Gastrocnemius medialis (tissue), 4 donors: ENCODE measurements at regions not wholly inside any gene's neighbourhood (a gene's known extent, or its start where the extent isn't known, plus 50 kb on each side); places are given as distances from the start of the nearest gene placed in this dataset.
A peak's percentile ranks its signal among the peaks of the same experiment; 100 is the strongest.

ENCODE experiments used
- ATAC-seq, 2 donors: fragments of 150-250 bp; one replicate each; pipeline ENCODE4 v1.9.1; 2016
- DNase-seq, 2 donors: peaks; one replicate each; pipeline ENCODE4 v3.0.0-alpha.2; 2019
- H3K27ac ChIP-seq, 4 donors: fragments of 200-600 bp; sonication (generic); 1 replicate in 1 of 4; 2 replicates in 3 of 4; pipeline ENCODE4 v1.5.1; 2016 to 2018; ENCODE audit warnings: mild to moderate bottlenecking in 2 of 4, moderate library complexity in 1 of 4
- H3K27me3 ChIP-seq, 3 donors: fragments of 200-600 bp; sonication (generic) in 2 of 3; 1 replicate in 1 of 3; 2 replicates in 2 of 3; pipeline versions ENCODE4 v1.5.1 to v1.6.0; 2016 to 2019; ENCODE audit warnings: mild to moderate bottlenecking in 1 of 3, moderate library complexity in 1 of 3
- H3K36me3 ChIP-seq, 2 donors: fragments of 200-600 bp; sonication (generic) in 1 of 2; one replicate each; pipeline ENCODE4 v1.5.1; 2017 to 2018
- H3K4me1 ChIP-seq, 2 donors: fragments of 200-600 bp; sonication (generic) in 1 of 2; one replicate each; pipeline ENCODE4 v1.5.1; 2016 to 2017; ENCODE audit warnings: mild to moderate bottlenecking in 2 of 2
- H3K4me3 ChIP-seq, 4 donors: fragments of 200-600 bp; sonication (generic) in 3 of 4; 1 replicate in 1 of 4; 2 replicates in 3 of 4; pipeline ENCODE4 v1.5.1; 2016 to 2019; ENCODE audit warnings: mild to moderate bottlenecking in 2 of 4
- H3K9me3 ChIP-seq, 3 donors: fragments of 200-600 bp; sonication (generic) in 2 of 3; 1 replicate in 1 of 3; 2 replicates in 2 of 3; pipeline ENCODE4 v1.5.1; 2016 to 2019
- CTCF ChIP-seq, 5 experiments: fragments of 450-650 bp in 3 of 5; fragments of 200-600 bp in 2 of 5; sonication (generic) in 2 of 5; IDR thresholded peaks in 4 of 5; conservative IDR thresholded peaks in 1 of 5; 1 replicate in 4 of 5; 2 replicates in 1 of 5; pipeline ENCODE4 v1.5.1; 2016 to 2019; ENCODE audit warnings: antibody characterized with exemption in 5 of 5, mild to moderate bottlenecking in 3 of 5, moderate library complexity in 3 of 5
- POLR2A ChIP-seq, 2 donors: fragments of 450-650 bp; IDR thresholded peaks; one replicate each; pipeline ENCODE4 v1.6.1; 2017; ENCODE audit warnings: antibody characterized with exemption in 2 of 2, mild to moderate bottlenecking in 2 of 2, moderate library complexity in 2 of 2
- in situ Hi-C, 4 donors: fragments of 200-750 bp; cut with MboI; loops; one replicate each; pipeline versions ENCODE4 v1.15.0 to v1.8.0; 2017; ENCODE audit warnings: low sequenced_read_pairs in 4 of 4
- intact Hi-C: fragments of 100-400 bp; cut with DNase I; formaldehyde crosslinking; loops from one replicate; pipeline ENCODE4 v1.15.1; 2023; ENCODE audit warnings: low total_unique reads

- ATAC-seq (no peak), DNase-seq (no peak)
- in situ Hi-C loops: no loop called here
- intact Hi-C loops: no loop called here
- TF ChIP-seq POLR2A (IDR thresholded peaks at IDR 0.05): no peak
- no peak for TF ChIP-seq CTCF (IDR thresholded peaks at IDR 0.05 in 4 of 5, conservative IDR thresholded peaks at IDR 0.05 in 1 of 5)
- H3K4me1 ChIP-seq: no peaks in the 10 kb centered on the region
- no peaks in the 10 kb centered on the region for H3K9me3 ChIP-seq
- no peak overlapping the region for H3K27ac ChIP-seq
- H3K27me3 ChIP-seq: no peaks in the 10 kb centered on the region
- H3K4me3 ChIP-seq: no peak overlapping the region
- H3K36me3 ChIP-seq: no peaks in the 10 kb centered on the region
Measured at GRCh38 chr1:244113532-244114320, 62.6 kb downstream of the ZBTB18 start.

GRCh38 chr1:244114892-244115291 lies 63.8 kb downstream of the ZBTB18 start:
- Histone ChIP-seq H3K9me3 (no peaks in the 10 kb centered on the region), H3K4me3 (no peak overlapping the region), H3K27ac (no peak overlapping the region), H3K36me3 (no peaks in the 10 kb centered on the region), H3K27me3 (no peaks in the 10 kb centered on the region), H3K4me1 (no peaks in the 10 kb centered on the region)
- no peak for ATAC-seq
- intact Hi-C loops (no loop called here), in situ Hi-C loops (no loop called here)
- TF ChIP-seq CTCF (IDR thresholded peaks at IDR 0.05 in 4 of 5, conservative IDR thresholded peaks at IDR 0.05 in 1 of 5) (no peak), POLR2A (IDR thresholded peaks at IDR 0.05) (no peak)
- DNase-seq: no peak

GRCh38 chr1:244116946-244117345 lies 65.9 kb downstream of the ZBTB18 start:
- Histone ChIP-seq H3K9me3 (no peaks in the 10 kb centered on the region), H3K4me3 (no peak overlapping the region), H3K4me1 (no peaks in the 10 kb centered on the region), H3K36me3 (no peaks in the 10 kb centered on the region), H3K27ac (no peak overlapping the region), H3K27me3 (no peaks in the 10 kb centered on the region)
- no peak for ATAC-seq
- TF ChIP-seq CTCF (IDR thresholded peaks at IDR 0.05 in 4 of 5, conservative IDR thresholded peaks at IDR 0.05 in 1 of 5) (no peak), POLR2A (IDR thresholded peaks at IDR 0.05) (no peak)
- DNase-seq: no peak
- in situ Hi-C loops: no loop called here
- intact Hi-C loops: no loop called here

GRCh38 chr1:244118109-244118761 lies 67.2 kb downstream of the ZBTB18 start:
- no peaks in the 10 kb centered on the region for H3K4me1 ChIP-seq
- no peaks in the 10 kb centered on the region for H3K36me3 ChIP-seq
- in situ Hi-C loops (no loop called here), intact Hi-C loops (no loop called here)
- ATAC-seq (peak in 1 of 2 donors; percentile 21), DNase-seq (no peak)
- H3K9me3 ChIP-seq: no peaks in the 10 kb centered on the region
- H3K27me3 ChIP-seq: no peaks in the 10 kb centered on the region
- H3K4me3 ChIP-seq: peak overlapping the region; percentile 39 to 47 (median 42)
- no peak for TF ChIP-seq POLR2A (IDR thresholded peaks at IDR 0.05)
- TF ChIP-seq CTCF (IDR thresholded peaks at IDR 0.05 in 4 of 5, conservative IDR thresholded peaks at IDR 0.05 in 1 of 5): no peak
- no peak overlapping the region for H3K27ac ChIP-seq
